ENCODE measurements at regions not wholly inside any gene's neighbourhood (a gene's known extent, or its start where the extent isn't known, plus 50 kb on each side); places are given as distances from the start of the nearest gene placed in this dataset.
A peak's percentile ranks its signal among the peaks of the same experiment; 100 is the strongest.

- TF ChIP-seq TEAD1 (CRISPR knock-in tag; IDR thresholded peaks at IDR 0.05) (peak in 1 of 2 experiments; percentile 91; a peak in 2 of 4 replicates), ZNF431 (CRISPR knock-in tag; IDR thresholded peaks at IDR 0.05) (no peak), CHCHD3 (CRISPR knock-in tag; IDR thresholded peaks at IDR 0.05) (no peak), MGA (IDR thresholded peaks at IDR 0.05) (no peak), SAFB (IDR thresholded peaks at IDR 0.05; ENCODE audit: borderline replicate concordance, low read depth, low read length) (no peak), PTBP1 (IDR thresholded peaks at IDR 0.05; ENCODE audit: low read depth, low read length) (no peak), LCOR (CRISPR knock-in tag; IDR thresholded peaks at IDR 0.05) (0 out of 2 replicates have a peak, but pooled peaks have one; percentile 11), CEBPZ (IDR thresholded peaks at IDR 0.05; ENCODE audit: borderline replicate concordance, low read depth, low read length) (no peak)
- TF ChIP-seq, protein P1, sequence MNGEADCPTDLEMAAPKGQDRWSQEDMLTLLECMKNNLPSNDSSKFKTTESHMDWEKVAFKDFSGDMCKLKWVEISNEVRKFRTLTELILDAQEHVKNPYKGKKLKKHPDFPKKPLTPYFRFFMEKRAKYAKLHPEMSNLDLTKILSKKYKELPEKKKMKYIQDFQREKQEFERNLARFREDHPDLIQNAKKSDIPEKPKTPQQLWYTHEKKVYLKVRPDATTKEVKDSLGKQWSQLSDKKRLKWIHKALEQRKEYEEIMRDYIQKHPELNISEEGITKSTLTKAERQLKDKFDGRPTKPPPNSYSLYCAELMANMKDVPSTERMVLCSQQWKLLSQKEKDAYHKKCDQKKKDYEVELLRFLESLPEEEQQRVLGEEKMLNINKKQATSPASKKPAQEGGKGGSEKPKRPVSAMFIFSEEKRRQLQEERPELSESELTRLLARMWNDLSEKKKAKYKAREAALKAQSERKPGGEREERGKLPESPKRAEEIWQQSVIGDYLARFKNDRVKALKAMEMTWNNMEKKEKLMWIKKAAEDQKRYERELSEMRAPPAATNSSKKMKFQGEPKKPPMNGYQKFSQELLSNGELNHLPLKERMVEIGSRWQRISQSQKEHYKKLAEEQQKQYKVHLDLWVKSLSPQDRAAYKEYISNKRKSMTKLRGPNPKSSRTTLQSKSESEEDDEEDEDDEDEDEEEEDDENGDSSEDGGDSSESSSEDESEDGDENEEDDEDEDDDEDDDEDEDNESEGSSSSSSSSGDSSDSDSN (IDR thresholded peaks at IDR 0.05; ENCODE audit: borderline replicate concordance in 1 of 2, low read depth in 2 of 2, low read length in 2 of 2): no peak
Observed at GRCh38 chr15:34656005-34656796, 72.8 kb upstream of the GOLGA8B start (continued).
